ENCODE measurements at regions not wholly inside any gene's neighbourhood (a gene's known extent, or its start where the extent isn't known, plus 50 kb on each side); places are given as distances from the start of the nearest gene placed in this dataset.

DNA sequence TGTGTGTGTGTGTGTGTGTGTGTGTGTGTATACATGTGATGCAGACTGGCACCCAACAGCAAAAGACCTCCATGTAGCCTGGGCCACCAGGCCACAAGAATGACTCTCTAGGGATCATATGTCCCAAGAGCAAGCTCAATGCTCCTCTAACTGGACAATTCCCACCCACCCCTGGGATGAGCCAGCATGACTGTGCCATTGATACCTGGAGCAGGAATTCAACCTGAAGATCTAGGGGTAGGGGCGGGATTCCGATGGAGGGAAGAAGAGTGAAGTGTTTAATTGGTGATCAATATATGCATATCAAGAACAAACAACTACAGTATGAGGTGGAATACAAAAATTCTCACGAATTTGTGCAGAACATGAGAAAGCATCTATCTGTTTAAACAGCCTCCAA is 136.2 kb downstream of the PSMG1 start:
- no TSS peak for BruUV-seq (replicated peaks)
- no peak overlapping the region for H3K9ac ChIP-seq (ENCODE audit: low read depth, low read length)
- WGBS, 2 experiments (ENCODE audit: extremely low coverage in 2 of 2, insufficient read length in 1 of 2): no CpG with 5 or more reads among the region's 3 CpGs

More for the DNA sequence above, 136.2 kb downstream of the PSMG1 start:
- Histone ChIP-seq H4K8ac (ENCODE audit: low read depth in 2 of 2, low read length in 2 of 2) (no peak overlapping the region), H3K27ac (ENCODE audit: insufficient read depth, low read length) (no peak overlapping the region), H4K20me1 (ENCODE audit: insufficient read depth, low read length) (no peaks in the 10 kb centered on the region), H2BK5ac (ENCODE audit: low read depth, low read length, poor library complexity, severe bottlenecking) (no peak overlapping the region), H4K91ac (ENCODE audit: insufficient read depth, low read depth, low read length) (no peak overlapping the region), H2BK20ac (ENCODE audit: low read depth, low read length) (no peak overlapping the region), H3K9me3 (ENCODE audit: control insufficient read depth, insufficient read depth, low read length) (no peaks in the 10 kb centered on the region), H3K79me1 (ENCODE audit: low read depth in 1 of 2, low read length in 2 of 2) (no peaks in the 10 kb centered on the region), H2AK5ac (ENCODE audit: low read depth, low read length) (no peak overlapping the region), H2AFZ (replicated peaks; ENCODE audit: low read length, poor library complexity) (no peak overlapping the region), H3K4me3 (ENCODE audit: insufficient read depth, low read depth, low read length) (no peak overlapping the region), H3K36me3 (ENCODE audit: control insufficient read depth, insufficient read depth, low read length) (no peaks in the 10 kb centered on the region), H3K23ac (ENCODE audit: low read depth, low read length) (no peak overlapping the region; the same call in 1 of the 2 replicates), H3K4ac (ENCODE audit: low read depth, low read length) (no peak overlapping the region), H4K5ac (ENCODE audit: low read depth, low read length) (no peak overlapping the region), H2BK120ac (ENCODE audit: low read depth, low read length) (no peak overlapping the region), H3K4me1 (ENCODE audit: control insufficient read depth, insufficient read depth, low read length) (peaks cover 4% of the 10 kb centered on the region; the same call in 1 of the 2 replicates), H3K4me2 (ENCODE audit: low read depth, low read length) (no peak overlapping the region), H3K56ac (ENCODE audit: extremely low read depth, insufficient read depth, low read length) (no peak overlapping the region), H3K9me1 (ENCODE audit: insufficient read depth, low read length) (peaks cover 12% of the 10 kb centered on the region; the same call in 1 of the 2 replicates), H2BK15ac (ENCODE audit: low read depth, low read length) (no peak overlapping the region), H2AK9ac (replicated peaks; ENCODE audit: low read depth, low read length, poor library complexity) (no peak overlapping the region), H3K18ac (ENCODE audit: low read depth, low read length) (no peak overlapping the region), H3K14ac (replicated peaks; ENCODE audit: low read depth, low read length) (no peak overlapping the region), H3K27me3 (ENCODE audit: control insufficient read depth, insufficient read depth, low read length) (no peaks in the 10 kb centered on the region)
- no peak for ATAC-seq (ENCODE audit: low read depth)
- dilution Hi-C loops (cut with HindIII; ENCODE audit: low sequenced_read_pairs, unreplicated experiment): no loop called here
- in situ Hi-C loops (cut with MboI; ENCODE audit: low sequenced_read_pairs): no loop called here
- POLR2A ChIA-PET (ENCODE audit: unreplicated experiment): no interaction called here
- TF ChIP-seq CHD1 (IDR thresholded peaks at IDR 0.05; ENCODE audit: low read depth, low read length): no peak
- no peak for TF ChIP-seq RCOR1 (IDR thresholded peaks at IDR 0.05; ENCODE audit: insufficient replicate concordance, low read length)
- TF ChIP-seq POLR2A (IDR thresholded peaks at IDR 0.05; ENCODE audit: low read depth, low read length): no peak
- no peak for TF ChIP-seq MAFK (IDR thresholded peaks at IDR 0.05; ENCODE audit: low read depth, low read length)
- TF ChIP-seq, protein P1, sequence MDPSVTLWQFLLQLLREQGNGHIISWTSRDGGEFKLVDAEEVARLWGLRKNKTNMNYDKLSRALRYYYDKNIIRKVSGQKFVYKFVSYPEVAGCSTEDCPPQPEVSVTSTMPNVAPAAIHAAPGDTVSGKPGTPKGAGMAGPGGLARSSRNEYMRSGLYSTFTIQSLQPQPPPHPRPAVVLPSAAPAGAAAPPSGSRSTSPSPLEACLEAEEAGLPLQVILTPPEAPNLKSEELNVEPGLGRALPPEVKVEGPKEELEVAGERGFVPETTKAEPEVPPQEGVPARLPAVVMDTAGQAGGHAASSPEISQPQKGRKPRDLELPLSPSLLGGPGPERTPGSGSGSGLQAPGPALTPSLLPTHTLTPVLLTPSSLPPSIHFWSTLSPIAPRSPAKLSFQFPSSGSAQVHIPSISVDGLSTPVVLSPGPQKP (IDR thresholded peaks at IDR 0.05; ENCODE audit: borderline replicate concordance, low read depth, low read length): no peak
- no peak for TF ChIP-seq SMC3 (IDR thresholded peaks at IDR 0.05; ENCODE audit: low read depth, low read length)
- TF ChIP-seq, protein P2, sequence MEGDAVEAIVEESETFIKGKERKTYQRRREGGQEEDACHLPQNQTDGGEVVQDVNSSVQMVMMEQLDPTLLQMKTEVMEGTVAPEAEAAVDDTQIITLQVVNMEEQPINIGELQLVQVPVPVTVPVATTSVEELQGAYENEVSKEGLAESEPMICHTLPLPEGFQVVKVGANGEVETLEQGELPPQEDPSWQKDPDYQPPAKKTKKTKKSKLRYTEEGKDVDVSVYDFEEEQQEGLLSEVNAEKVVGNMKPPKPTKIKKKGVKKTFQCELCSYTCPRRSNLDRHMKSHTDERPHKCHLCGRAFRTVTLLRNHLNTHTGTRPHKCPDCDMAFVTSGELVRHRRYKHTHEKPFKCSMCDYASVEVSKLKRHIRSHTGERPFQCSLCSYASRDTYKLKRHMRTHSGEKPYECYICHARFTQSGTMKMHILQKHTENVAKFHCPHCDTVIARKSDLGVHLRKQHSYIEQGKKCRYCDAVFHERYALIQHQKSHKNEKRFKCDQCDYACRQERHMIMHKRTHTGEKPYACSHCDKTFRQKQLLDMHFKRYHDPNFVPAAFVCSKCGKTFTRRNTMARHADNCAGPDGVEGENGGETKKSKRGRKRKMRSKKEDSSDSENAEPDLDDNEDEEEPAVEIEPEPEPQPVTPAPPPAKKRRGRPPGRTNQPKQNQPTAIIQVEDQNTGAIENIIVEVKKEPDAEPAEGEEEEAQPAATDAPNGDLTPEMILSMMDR (conservative IDR thresholded peaks at IDR 0.05; ENCODE audit: low read depth, low read length): no peak
- TF ChIP-seq CEBPB (IDR thresholded peaks at IDR 0.05; ENCODE audit: low read depth, low read length): no peak
- TF ChIP-seq NFE2L2 (IDR thresholded peaks at IDR 0.05; ENCODE audit: low read depth, low read length): no peak
- no peak for TF ChIP-seq BHLHE40 (IDR thresholded peaks at IDR 0.05; ENCODE audit: low read depth, low read length)
- no peak for TF ChIP-seq RAD21 (IDR thresholded peaks at IDR 0.05; ENCODE audit: low read length)
- no peak for TF ChIP-seq MXI1 (IDR thresholded peaks at IDR 0.05; ENCODE audit: borderline replicate concordance, low read depth, low read length)
- no peak for TF ChIP-seq MAZ (IDR thresholded peaks at IDR 0.05; ENCODE audit: borderline replicate concordance, low read depth, low read length)
- no peak for TF ChIP-seq RFX5 (IDR thresholded peaks at IDR 0.05; ENCODE audit: low read depth, low read length)
- no peak for TF ChIP-seq FOS (IDR thresholded peaks at IDR 0.05; ENCODE audit: low read depth, low read length)
- TF ChIP-seq, protein P3, sequence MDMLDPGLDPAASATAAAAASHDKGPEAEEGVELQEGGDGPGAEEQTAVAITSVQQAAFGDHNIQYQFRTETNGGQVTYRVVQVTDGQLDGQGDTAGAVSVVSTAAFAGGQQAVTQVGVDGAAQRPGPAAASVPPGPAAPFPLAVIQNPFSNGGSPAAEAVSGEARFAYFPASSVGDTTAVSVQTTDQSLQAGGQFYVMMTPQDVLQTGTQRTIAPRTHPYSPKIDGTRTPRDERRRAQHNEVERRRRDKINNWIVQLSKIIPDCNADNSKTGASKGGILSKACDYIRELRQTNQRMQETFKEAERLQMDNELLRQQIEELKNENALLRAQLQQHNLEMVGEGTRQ (IDR thresholded peaks at IDR 0.05; ENCODE audit: low read depth, low read length): no peak
- intact Hi-C loops (cut with micrococcal nuclease): no loop called here
- no peak for DNase-seq
- CTCF ChIA-PET: no interaction called here
